DMS114 treated with DMSO at 0.1 percent for 48 hours (cell line): ENCODE measurements at regions not wholly inside any gene's neighbourhood (a gene's known extent, or its start where the extent isn't known, plus 50 kb on each side); places are given as distances from the start of the nearest gene placed in this dataset.
"Not testable (repeated sequence)": the region's sequence is repeated elsewhere in the genome, so short reads cannot be mapped to it uniquely, and the experiment has no call there.

ENCODE experiments used
- DNase-seq: peaks from one replicate; lab custom pipeline; 2025; ENCODE audit not compliant: unreplicated experiment; lab: John Stamatoyannopoulos, UW

DNA sequence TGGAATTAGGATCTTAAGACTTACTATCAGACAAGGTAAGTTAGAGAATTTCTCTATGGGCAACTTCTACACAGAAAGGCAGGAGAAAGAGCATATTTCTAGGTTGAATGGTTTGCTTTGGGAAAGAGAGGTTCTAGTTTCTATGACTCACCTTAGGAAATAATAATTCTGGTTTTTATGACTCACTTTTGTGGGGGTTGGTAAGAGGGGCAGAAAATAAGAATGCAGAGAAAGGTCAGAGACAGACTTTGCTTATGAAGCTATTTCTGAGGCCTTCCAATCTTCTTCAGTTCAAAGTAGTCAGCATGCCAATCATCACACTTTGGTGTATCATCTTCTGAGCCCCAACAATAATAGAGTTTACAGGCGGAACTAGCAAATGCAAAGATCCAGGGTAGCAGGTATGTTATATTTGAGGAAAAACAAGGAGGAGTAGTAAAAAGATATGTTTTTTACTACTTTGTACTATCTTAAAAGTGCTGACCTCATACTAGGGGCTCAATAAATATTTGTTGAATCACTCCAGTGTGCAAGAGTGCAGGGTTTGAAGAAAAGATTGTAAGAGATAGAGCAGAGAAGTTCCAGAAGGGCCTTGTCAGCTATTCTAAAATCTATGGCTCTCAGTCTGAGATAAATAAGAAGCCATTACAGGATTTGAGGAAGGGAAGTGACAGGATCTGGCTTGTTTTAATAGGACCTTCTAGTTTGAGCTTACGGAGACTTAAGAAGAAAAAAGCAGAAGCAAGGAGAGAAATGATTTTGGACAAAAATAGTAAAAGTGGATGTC is 56.7 kb upstream of the LRFN5 start:
- DNase-seq = no peak

DNA sequence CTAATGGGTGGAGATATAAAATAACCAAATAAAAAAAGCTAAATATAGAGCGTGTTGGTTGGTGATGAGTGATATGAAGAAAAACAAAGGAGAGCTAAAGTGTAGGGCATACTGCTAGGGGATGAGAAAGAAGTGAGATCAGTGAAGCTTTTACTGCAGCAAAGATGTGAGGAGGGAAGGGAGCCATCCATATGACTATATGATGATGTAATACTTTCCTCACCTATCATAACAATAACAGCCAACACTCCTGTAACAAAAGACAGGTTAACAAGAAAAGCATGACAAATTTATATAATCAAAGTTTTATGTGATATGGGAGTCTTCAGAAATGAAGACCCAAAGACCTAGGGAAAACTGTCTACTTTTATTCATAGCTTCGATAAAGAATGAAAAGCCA is 57.4 kb upstream of the LRFN5 start:
- no peak for DNase-seq

DNA sequence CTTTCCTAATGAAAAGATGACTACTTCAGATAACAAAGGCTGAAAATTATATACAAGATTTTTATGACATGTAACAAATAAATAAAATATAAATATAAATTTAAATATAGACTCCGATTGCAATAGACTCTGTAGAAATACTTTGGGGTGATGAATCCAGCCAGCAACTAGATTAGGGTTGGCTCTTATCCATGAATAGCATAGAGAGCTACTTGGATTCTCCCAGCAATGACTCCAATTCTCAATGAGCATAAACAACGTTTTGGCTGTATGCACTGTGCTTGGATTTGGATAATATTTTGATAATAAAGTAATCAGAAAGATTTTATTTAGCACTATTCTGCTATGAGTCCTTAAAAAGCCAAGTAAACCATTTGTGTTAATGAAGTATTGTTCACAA is 58.0 kb upstream of the LRFN5 start:
- DNase-seq = no peak

DNA sequence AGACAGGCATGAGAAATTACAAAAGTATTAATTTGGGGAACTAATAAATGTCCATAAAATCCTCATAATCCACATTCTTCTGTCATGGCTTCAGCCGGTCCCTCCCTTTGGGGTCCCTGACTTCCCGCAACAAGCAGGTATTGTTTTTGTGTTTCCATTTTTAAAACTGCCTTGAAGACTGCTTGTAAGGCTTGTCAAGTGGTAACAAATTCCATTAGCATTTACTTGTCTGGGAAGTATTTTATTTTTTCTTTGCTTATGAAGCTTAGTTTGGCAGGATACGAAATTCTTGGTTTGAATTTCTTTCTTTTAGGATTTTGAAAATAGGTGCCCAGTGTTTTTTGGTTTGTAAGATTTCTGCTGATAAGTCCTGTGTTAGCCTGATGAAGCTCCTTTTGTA is 65.3 kb upstream of the LRFN5 start:
- DNase-seq = no peak

DNA sequence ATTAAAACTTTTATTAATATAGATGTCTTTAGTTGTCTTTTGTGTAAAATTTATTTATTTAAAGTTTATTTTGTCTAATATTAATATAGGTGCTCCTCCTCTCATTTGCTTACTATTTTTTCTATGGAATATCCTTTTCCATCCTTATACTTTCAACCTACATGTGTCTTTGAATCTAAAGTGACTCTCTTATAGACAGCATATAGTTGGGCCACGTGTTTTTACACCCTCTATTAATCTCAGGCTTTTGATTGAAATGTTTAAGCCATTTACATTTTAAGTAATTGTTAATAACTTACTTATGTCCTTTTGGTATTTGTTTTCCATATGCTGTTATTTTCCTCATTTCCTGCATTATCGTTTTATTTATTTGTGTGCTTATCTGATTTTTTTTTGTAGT is 74.4 kb upstream of the LRFN5 start:
- no peak for DNase-seq

DNA sequence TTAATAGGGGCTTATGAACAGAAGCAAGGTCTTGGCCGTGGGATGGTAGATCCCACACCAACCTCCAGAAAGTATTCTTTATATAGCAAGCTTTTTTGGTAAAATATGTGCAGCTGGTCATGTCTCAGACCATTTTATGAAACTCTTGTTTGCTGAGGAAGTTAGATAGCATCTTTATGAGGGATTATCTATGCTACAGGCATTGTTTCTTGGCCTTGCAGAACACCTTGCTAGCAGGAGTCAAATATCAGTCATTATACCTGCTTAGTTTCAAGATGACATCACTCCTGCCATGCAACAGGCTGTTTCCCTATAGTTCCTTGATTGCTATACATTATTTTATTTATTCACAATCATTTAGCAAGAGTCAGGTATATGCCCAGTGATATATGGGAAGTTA is 84.8 kb upstream of the LRFN5 start:
- no peak for DNase-seq

DNA sequence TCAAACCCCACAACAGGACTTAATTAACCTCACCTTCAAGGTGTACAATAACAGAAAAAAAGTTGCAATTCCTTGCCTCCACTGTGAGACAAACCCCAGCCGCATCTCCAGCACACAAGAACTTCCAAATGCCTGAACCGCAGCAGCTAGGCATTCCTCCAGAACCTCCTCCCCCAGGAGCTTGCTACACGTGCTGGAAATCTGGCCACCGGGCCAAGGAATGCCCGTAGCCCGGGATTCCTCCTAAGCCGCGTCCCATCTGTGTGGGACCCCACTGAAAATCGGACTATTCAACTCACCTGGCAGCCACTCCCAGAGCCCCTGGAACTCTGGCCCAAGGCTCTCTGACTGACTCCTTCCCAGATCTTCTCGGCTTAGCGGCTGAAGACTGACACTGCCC is 88.6 kb upstream of the LRFN5 start:
- not testable (repeated sequence) for DNase-seq

DNA sequence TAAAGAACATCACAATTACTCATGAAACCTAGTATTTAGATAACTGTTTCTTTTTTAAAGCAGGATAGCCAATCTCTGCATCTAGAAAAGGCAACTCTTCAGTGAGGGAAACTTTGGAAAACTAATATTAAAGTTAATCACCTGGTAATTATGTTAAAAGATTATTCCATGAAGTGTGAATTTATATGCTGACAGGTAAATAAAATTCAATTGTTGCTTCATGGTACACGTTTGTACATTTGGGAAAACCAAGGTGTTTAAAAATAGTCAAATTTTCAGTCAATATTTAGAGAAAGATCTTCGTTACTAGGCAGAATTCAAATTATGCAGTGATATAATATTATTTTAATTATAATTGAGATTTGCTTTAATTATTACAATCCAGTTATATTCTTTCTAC is 100.1 kb upstream of the LRFN5 start:
- no peak for DNase-seq

DNA sequence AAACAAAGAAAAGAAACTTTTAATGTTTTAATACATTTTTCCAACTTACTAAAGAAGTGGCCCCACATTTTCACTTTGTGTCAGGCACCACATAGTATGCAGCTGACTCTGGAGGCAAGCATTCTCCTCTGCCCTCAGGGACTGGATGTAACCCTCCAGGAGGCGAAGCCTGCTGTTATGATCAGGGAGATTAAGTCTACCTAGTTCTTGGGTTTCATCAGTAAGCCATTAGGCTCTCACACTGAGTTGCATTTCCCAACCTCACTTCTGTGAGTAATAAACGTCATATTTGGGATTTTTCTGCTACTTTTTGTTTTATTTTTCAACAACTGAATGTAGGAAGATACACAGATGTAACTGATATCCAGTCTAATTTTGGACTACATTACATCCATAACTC is 101.2 kb upstream of the LRFN5 start:
- no peak for DNase-seq

DNA sequence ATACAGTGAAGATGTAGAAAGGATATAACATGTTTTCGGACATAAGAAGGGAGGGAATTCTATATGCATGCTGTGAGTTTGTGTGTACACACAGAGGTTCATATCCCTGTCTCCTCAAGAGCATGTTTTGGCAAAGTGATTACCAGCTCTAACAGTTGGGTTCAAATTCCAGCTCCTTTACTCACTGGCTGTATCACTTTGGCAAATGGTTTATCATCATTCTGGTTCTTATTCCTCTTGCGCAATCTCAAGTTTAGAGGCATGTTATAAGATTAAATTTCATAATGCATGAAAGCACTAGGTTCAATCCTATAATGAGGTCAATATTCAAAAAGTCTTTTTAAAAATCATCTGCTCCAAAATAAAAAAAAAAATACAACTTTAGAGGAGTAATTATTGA is 107.7 kb upstream of the LRFN5 start:
- DNase-seq = no peak

DNA sequence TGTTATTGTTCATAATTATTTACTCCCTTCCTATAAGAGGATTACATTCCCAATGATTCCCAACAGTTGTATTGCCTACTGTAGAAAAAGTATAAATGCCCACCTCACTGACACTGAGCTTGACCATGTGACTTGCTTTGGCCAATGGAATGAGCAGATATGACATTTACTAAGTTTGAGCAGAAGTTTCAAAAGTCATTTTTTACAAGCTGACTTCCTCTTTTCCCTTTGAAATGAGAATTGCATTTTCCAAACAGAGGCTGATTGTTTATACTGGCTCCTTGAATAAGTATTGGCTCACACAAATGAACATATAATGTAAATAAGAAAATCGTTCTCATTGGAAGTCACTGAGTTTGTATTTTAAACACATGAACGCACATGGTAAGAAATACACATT is 116.4 kb upstream of the LRFN5 start:
- no peak for DNase-seq

DNA sequence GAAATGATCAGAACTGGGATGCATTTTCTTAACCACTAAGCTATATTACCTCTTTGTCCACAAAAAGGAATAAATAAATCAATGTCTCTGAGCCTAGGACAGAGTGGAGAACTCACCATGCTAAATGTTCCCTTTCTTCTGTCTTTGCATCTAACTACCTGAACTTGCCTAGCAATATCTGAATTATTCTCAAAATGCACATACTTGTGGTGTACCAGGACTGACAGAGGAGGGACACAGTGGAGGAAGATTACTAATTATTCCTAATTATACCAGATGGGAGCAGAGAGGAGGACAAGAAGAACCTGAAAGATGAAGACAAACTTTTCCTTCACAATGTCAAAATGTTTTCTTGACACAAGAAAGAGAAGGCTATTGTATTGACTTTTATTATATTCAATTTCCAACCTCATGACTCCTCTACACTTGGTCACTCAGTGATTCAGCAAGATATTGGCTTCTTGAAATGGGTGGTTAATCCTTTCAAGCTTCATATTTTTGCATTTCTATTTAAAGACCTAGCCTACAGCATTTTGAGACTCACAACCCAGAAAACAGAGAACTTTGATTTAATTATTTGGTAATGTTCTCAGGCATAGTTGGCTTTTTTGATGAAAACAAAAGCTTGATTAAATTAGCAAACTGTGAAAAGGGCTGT is 117.2 kb upstream of the LRFN5 start:
- DNase-seq = no peak

DNA sequence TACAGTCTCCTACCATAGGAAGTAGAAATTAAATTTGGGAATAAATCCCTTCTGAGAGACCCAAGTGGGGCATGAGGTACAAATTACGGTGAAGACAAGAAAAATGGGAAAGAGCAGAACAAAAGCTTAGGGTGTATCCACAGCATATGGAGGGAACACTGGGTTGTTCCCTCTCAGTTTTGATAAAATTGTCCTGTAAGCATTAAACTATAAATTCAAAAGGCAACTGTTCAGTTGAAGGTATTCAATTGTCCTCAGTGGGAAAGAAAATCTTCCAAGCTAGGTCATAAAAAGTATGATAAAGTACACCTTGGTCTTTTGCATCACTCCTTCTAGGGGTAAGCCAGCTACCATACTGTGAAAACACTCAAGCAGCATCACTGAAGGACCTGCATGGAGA is 118.3 kb upstream of the LRFN5 start:
- DNase-seq = no peak

DNA sequence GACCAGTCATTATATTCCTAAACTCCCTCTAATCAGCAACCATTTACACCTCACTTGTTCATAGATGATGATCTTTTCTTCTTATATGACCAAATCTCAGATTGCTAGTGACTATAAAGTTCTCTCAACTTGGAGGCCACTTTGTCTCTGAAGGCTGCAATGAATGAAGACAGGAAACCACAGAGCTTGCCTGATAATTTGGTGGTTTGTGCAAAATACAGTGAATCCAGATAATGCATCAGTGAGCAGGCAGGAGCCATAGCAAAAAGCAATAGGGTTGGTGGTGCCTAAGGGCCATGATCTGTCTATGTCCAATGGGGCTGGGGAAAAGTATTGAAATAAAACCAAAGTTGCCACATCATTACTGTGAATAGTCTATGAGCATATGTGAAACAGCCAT is 123.8 kb upstream of the LRFN5 start:
- no peak for DNase-seq

DNA sequence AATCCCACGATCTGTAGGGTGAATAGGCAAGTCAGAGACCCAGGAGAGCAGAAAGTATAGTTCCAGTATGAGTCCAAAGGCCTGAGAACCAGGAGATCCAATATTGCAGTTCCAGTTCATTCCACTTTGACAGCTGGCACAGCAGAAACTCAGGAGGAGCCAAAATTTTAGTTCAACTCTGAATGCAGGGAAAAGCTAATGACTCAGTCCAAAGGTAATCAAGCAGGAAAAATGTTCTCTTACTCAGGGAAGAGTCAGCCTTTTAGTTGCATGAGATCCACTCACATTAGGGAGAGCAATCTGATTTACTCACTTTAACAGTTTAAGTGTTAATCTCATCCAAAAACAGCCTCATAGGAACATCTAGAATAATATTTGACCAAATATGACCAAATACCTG is 130.2 kb upstream of the LRFN5 start:
- DNase-seq = no peak

DNA sequence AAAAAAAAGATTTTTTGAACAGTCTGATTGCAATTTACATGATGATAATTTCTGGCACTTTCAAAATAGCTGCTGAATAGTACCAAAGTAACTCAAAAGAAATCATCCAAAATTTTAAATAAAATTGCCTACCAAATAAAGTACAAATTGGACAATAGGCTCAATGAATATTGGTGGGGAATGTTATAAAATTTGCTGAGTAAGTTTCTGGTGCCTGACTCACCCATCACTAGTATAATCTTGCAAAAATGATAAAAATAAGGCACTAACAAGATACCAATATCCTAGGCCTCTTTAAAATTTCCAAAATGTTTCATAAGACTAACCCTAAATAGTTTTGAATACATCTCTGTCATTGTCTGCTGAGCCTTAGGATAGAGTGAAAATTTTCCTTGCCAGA is 145.3 kb upstream of the LRFN5 start:
- no peak for DNase-seq

DNA sequence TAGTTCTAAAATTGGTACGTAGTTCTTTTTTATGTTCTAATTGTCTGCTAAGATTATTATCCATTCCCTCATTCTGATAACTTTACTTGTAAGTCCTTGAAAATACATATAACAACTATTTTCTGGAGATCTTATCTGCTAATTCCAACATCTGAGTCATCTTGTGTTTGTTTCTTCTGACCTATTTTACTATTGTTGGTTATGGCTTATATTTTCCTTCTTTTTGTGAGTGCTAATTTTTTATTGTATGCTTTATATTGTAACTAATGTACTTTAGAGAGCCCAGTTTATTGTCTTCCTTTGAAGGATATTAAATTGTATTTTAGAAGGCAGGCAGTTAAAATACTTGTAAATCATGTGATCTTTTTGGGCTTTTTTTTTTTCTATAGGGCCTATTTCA is 149.3 kb upstream of the LRFN5 start:
- no peak for DNase-seq

DNA sequence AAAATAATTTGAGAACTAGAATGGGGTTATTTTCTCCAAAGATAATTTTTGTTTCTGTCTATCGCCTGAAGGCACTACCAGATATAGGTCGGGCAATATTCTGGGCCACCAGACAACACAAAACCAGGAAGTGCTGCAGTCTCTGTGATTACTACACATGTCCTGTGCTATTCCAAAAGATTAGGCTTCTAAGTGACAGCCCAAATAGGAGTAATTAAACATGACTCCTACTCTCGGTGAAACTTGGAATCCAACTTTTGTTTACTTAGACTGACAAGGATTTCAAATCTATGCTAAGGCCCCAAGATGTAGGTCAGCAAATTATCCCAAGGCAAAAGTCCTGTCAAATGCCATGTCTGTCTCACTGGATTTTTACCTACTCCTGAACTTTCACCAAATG is 157.6 kb upstream of the LRFN5 start:
- no peak for DNase-seq

DNA sequence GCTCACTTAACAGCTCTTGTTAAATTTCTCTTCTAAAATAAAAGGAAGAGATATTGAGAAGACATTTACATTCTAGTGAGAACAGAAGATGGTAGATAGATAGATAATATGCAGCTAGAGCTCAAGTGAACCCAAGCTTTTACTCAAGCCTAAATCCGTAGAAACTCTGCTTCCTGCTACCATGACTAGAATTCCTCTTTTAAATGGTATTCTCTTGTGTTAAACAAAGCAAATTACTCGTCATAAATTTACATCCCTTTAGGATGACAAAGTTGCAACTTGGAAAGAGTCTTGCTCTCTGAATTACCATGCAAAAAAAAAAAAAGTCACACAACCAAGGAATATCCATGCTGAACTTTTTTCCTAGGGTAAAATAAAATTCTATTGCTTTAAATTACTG is 160.7 kb upstream of the LRFN5 start:
- no peak for DNase-seq

DNA sequence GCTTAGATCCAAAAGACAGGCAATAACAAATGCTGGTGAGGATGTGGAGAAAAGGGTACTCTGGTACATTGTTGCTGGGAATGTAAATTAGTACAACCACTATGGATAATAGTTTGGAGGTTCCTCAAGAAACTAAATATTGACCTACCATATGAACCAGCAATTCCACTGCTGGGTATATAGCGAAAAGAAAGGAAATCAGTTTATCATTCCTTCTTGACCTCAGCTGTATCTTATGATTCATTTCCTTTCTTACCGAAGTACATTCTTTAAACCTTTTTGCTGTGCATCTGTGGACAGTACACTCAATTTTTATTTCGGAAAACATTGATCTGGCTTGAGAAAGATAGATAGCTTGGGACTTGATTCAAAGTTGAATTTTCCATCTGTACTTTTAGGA is 183.2 kb upstream of the LRFN5 start:
- DNase-seq = no peak

DNA sequence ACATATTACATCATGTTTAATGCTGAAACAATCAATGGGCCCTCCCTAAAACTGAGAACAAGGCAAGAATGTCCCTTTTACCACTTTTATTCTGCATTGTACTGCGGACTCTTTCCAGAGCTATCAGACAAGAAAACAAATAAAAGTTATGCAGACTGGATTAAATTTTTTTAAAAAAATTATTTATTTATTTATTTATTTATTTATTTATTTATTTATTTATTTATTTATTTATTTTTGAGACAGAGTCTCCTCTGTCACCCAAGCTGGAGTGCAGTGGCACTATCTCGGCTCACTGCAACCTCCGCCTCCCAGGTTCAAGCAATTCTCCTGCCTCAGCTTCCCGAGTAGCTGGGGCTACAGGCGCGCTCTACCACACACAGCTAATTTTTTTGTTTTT is 185.4 kb upstream of the LRFN5 start:
- DNase-seq = not testable (repeated sequence)

DNA sequence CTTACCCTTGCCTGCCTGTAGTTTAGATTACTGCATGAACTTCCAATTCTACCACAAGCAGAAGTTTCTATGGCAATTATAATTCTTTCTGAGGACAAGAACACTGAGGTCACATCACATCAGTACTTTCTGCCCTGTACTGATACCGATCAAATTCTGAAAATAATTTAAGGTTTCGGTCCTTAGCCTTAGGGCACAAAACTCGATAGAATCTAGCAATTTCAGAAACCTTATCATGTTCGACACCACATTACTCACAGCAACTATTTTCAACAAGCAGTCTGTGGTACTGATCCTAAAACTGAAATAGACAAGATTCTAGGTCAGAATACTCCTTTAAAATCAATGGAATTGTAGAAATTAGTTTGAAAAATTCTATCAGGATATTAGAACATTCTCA is 187.0 kb upstream of the LRFN5 start:
- no peak for DNase-seq

DNA sequence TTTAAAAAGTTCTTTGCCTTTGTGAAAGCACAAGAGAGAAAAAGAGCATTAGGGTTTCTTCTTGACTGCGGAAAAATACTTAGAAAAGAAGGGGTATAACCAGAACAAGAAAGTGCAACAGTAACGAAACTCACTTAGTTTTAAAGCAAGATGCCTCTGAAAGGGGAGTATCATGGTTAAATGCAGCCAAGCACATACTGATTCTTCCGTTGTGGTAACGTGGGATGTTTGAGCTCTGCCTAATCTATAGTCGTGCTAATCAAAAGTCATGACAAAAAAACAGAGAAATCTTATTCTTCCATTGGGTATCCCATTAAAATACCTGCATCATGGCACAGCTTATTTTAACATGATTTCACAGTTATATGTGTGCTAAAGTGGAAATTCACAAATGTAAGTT is 187.8 kb upstream of the LRFN5 start:
- DNase-seq = no peak
